H1 (cell line): ENCODE measurements at regions not wholly inside any gene's neighbourhood (a gene's known extent, or its start where the extent isn't known, plus 50 kb on each side); places are given as distances from the start of the nearest gene placed in this dataset.

Source experiments
- CTCF ChIA-PET: fragments of 300-600 bp; sonication (Branson Sonifier 250); formaldehyde crosslinking; loops from one replicate; lab custom pipeline; 2021; ENCODE audit not compliant: partially characterized antibody; lab: Charles Lee
- POLR2A ChIA-PET: fragments of 300-600 bp; sonication (Branson Sonifier 250); formaldehyde crosslinking; loops from one replicate; lab custom pipeline; 2021; ENCODE audit warnings: inconsistent platforms; ENCODE audit not compliant: partially characterized antibody; lab: Charles Lee
- DNase-seq, 2 experiments: peaks; one replicate each; pipeline versions ENCODE4 v3.0.0 to v3.0.0-alpha.2; 2010 to 2022; ENCODE audit warnings: low spot score in 2 of 2, low read depth in 1 of 2, mixed read lengths in 1 of 2
- FAIRE-seq: peaks from 2 replicates; lab custom pipeline; 2011; peaks lifted over from hg19 to GRCh38; lab: Jason Lieb, UNC
- H2AFZ ChIP-seq: 2 replicates; pipeline ENCODE4 v1.8.1; 2012; ENCODE audit warnings: low read length, inconsistent platforms
- H2AK5ac ChIP-seq: 2 replicates; pipeline ENCODE4 v1.6.1; 2013; ENCODE audit warnings: low read depth, low read length
- H2BK120ac ChIP-seq: replicated peaks from 2 replicates; pipeline ENCODE3; 2013; ENCODE audit warnings: low read depth, low read length, inconsistent platforms
- H2BK12ac ChIP-seq: 2 replicates; pipeline ENCODE4 v1.6.1; 2013; ENCODE audit warnings: low read depth, low read length
- H2BK15ac ChIP-seq: 2 replicates; pipeline ENCODE4 v1.6.1; 2013; ENCODE audit warnings: low read length
- H2BK20ac ChIP-seq: 2 replicates; pipeline ENCODE4 v1.6.1; 2013; ENCODE audit warnings: low read length
- H2BK5ac ChIP-seq: 2 replicates; pipeline ENCODE4 v1.6.1; 2013; ENCODE audit warnings: low read depth, low read length
- H3K14ac ChIP-seq: 2 replicates; pipeline ENCODE4 v1.6.1; 2013; ENCODE audit warnings: inconsistent platforms; ENCODE audit not compliant: insufficient read length
- H3K18ac ChIP-seq: 2 replicates; pipeline ENCODE4 v1.6.1; 2013; ENCODE audit warnings: low read length; ENCODE audit errors: extremely low read depth
- H3K23ac ChIP-seq: 2 replicates; pipeline ENCODE4 v1.6.1; 2013; ENCODE audit warnings: inconsistent platforms; ENCODE audit not compliant: insufficient read length
- H3K23me2 ChIP-seq: 2 replicates; pipeline ENCODE4 v1.6.1; 2013; ENCODE audit warnings: low read depth, low read length
- H3K27ac ChIP-seq: 2 replicates; pipeline ENCODE4 v1.6.1; 2011; ENCODE audit warnings: low read depth, low read length, inconsistent platforms
- H3K27me3 ChIP-seq, 4 experiments: replicated peaks in 1 of 4; 1 replicate in 1 of 4; 2 replicates in 3 of 4; pipeline versions ENCODE4 v1.6.1 to v1.8.1; 2011 to 2013; ENCODE audit warnings: low read length in 3 of 4, mild to moderate bottlenecking in 3 of 4, inconsistent platforms in 2 of 4, mixed read lengths in 2 of 4, moderate library complexity in 1 of 4; ENCODE audit not compliant: control insufficient read depth in 3 of 4, insufficient read depth in 3 of 4; ENCODE audit errors: extremely low read depth in 1 of 4
- H3K36me3 ChIP-seq, 4 experiments: 2 replicates each; pipeline versions ENCODE4 v1.6.1 to v1.8.1; 2011 to 2013; ENCODE audit warnings: mild to moderate bottlenecking in 4 of 4, low read length in 3 of 4, moderate library complexity in 2 of 4, control low read depth in 1 of 4, inconsistent platforms in 1 of 4; ENCODE audit not compliant: insufficient read depth in 4 of 4, control insufficient read depth in 2 of 4
- H3K4ac ChIP-seq: replicated peaks from 2 replicates; pipeline ENCODE3; 2013; ENCODE audit warnings: low read length, low read depth, mixed read lengths, inconsistent platforms; ENCODE audit not compliant: insufficient read length
- H3K4me1 ChIP-seq, 4 experiments: replicated peaks in 1 of 4; 1 replicate in 1 of 4; 2 replicates in 3 of 4; pipeline versions ENCODE4 v1.6.1 to v1.8.1; 2011 to 2013; ENCODE audit warnings: low read length in 3 of 4, inconsistent platforms in 2 of 4, mixed read lengths in 1 of 4; ENCODE audit not compliant: insufficient read depth in 4 of 4, control insufficient read depth in 3 of 4
- H3K4me2 ChIP-seq, 2 experiments: 2 replicates each; pipeline versions ENCODE4 v1.6.1 to v1.8.1; 2011 to 2013; ENCODE audit warnings: low read depth in 2 of 2, low read length in 2 of 2, control low read depth in 1 of 2, inconsistent platforms in 1 of 2, mild to moderate bottlenecking in 1 of 2; ENCODE audit not compliant: insufficient read depth in 1 of 2
- H3K4me3 ChIP-seq, 4 experiments: fragments of 200-600, 300-600 bp in 1 of 4; sonication (generic), shearing (Covaris generic), sonication (Bioruptor Twin) in 1 of 4; 2 replicates each; pipeline versions ENCODE4 v1.5.1 to v1.8.1; 2011 to 2016; ENCODE audit warnings: low read length in 4 of 4, low read depth in 3 of 4, control low read depth in 2 of 4, inconsistent platforms in 2 of 4, mild to moderate bottlenecking in 2 of 4, mixed read lengths in 1 of 4, moderate library complexity in 1 of 4; ENCODE audit not compliant: insufficient read depth in 2 of 4; ENCODE audit errors: extremely low read depth in 1 of 4
- H3K56ac ChIP-seq: replicated peaks from 2 replicates; pipeline ENCODE3; 2013; ENCODE audit warnings: low read depth, mild to moderate bottlenecking, mixed read lengths, low read length, inconsistent platforms; ENCODE audit not compliant: insufficient read length
- H3K79me1 ChIP-seq: 2 replicates; pipeline ENCODE4 v1.6.1; 2013; ENCODE audit warnings: low read depth, low read length, control low read depth
- H3K79me2 ChIP-seq, 2 experiments: 2 replicates each; pipeline versions ENCODE4 v1.6.1 to v1.8.1; 2012 to 2013; ENCODE audit warnings: low read length in 2 of 2, mild to moderate bottlenecking in 2 of 2, inconsistent platforms in 1 of 2; ENCODE audit not compliant: insufficient read depth in 2 of 2, control insufficient read depth in 1 of 2
- H3K9ac ChIP-seq, 4 experiments: replicated peaks in 1 of 4; 1 replicate in 1 of 4; 2 replicates in 3 of 4; pipeline versions ENCODE4 v1.6.1 to v1.8.1; 2011 to 2013; ENCODE audit warnings: low read depth in 3 of 4, low read length in 3 of 4, control low read depth in 2 of 4, mild to moderate bottlenecking in 2 of 4, moderate library complexity in 2 of 4, inconsistent platforms in 1 of 4; ENCODE audit errors: extremely low read depth in 1 of 4
- H3K9me3 ChIP-seq, 2 experiments: 2 replicates each; pipeline versions ENCODE4 v1.6.1 to v1.8.1; 2012 to 2013; ENCODE audit warnings: mild to moderate bottlenecking in 2 of 2, moderate library complexity in 2 of 2, control low read depth in 1 of 2, inconsistent platforms in 1 of 2, low read depth in 1 of 2, low read length in 1 of 2, mixed read lengths in 1 of 2; ENCODE audit not compliant: insufficient read depth in 2 of 2
- H4K20me1 ChIP-seq, 2 experiments: replicated peaks in 1 of 2; 2 replicates each; pipeline versions ENCODE3 to v1.8.1; 2011 to 2013; ENCODE audit warnings: inconsistent platforms in 2 of 2, low read length in 2 of 2, mild to moderate bottlenecking in 1 of 2; ENCODE audit not compliant: insufficient read depth in 2 of 2, control insufficient read depth in 1 of 2
- H4K5ac ChIP-seq: 2 replicates; pipeline ENCODE4 v1.6.1; 2013; ENCODE audit warnings: low read length, low read depth, mixed read lengths, inconsistent platforms; ENCODE audit not compliant: insufficient read length
- H4K8ac ChIP-seq: 2 replicates; pipeline ENCODE4 v1.8.0; 2013; ENCODE audit warnings: mild to moderate bottlenecking, moderate library complexity, low read length, inconsistent platforms; ENCODE audit not compliant: insufficient read depth; ENCODE audit errors: extremely low read depth
- H4K91ac ChIP-seq: replicated peaks from 2 replicates; pipeline ENCODE3; 2013; ENCODE audit warnings: low read length, mixed read lengths, inconsistent platforms; ENCODE audit not compliant: insufficient read length
- CBX5 ChIP-seq: fragments of 300-800, 300-1000 bp; sonication (generic); IDR thresholded peaks from 2 replicates; pipeline ENCODE4 v1.7.1; 2016; ENCODE audit warnings: antibody characterized with exemption, low read length, low read depth
- CBX8 ChIP-seq: fragments of 300-800, 300-1000 bp; sonication (generic); IDR thresholded peaks from 2 replicates; pipeline ENCODE4 v1.7.1; 2016; ENCODE audit warnings: low read depth, low read length, borderline replicate concordance
- CTCF ChIP-seq, 3 experiments: IDR thresholded peaks; 1 replicate in 2 of 3; 2 replicates in 1 of 3; pipeline versions ENCODE4 v1.5.1 to v1.6.1; 2011; ENCODE audit warnings: low read length in 3 of 3, mild to moderate bottlenecking in 3 of 3, inconsistent platforms in 2 of 3, low read depth in 1 of 3, moderate library complexity in 1 of 3; ENCODE audit not compliant: insufficient read depth in 1 of 3; ENCODE audit errors: control extremely low read depth in 1 of 3
- POU5F1 ChIP-seq: IDR thresholded peaks from 2 replicates; pipeline ENCODE4 v1.6.1; 2011; ENCODE audit warnings: low read depth, mild to moderate bottlenecking, low read length, moderate library complexity
- RAD21 ChIP-seq, 2 experiments: IDR thresholded peaks in 1 of 2; conservative IDR thresholded peaks in 1 of 2; 2 replicates each; pipeline ENCODE4 v1.6.1; 2011; ENCODE audit warnings: low read depth in 2 of 2, low read length in 2 of 2, improper control_type of control experiment in 1 of 2, inconsistent platforms in 1 of 2, mild to moderate bottlenecking in 1 of 2, moderate library complexity in 1 of 2
- WGBS, 2 experiments: shearing (Covaris generic) in 1 of 2; methylation state at CpG; one replicate each; pipeline versions ENCODE4 v1.1.6 to v1.1.7; 2013 to 2015; ENCODE audit warnings: low lambda C conversion rate in 2 of 2, mixed read lengths in 2 of 2, inconsistent platforms in 1 of 2, low coverage in 1 of 2, missing lambda C conversion rate in 1 of 2; ENCODE audit not compliant: insufficient replicate concordance in 2 of 2, insufficient coverage in 1 of 2, insufficient read length in 1 of 2; ENCODE audit errors: extremely low coverage in 1 of 2, missing lambda C conversion rate in 1 of 2; 5-methylcytosine and 5-hydroxymethylcytosine counted together

DNA sequence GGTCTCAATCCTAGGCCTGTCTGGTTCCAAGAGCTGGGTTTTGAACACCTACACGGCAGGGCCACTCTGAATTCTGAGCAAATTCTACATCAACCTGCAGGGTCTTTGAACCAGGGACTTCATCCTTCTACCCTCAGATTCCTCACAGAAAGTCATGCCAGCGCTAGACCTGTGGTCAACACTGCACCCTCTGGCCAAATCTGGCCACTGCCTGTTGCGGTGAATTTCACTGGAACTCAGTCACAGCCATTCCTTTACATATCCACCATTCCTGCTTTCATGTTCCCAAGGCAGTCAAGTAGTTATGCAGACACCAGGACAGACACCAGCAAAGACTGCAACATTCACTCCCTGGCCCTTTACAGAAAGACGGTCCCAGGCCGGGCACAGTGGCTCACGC, 144.6 kb downstream of the C16orf95 start:
- Histone ChIP-seq H3K18ac (no peak overlapping the region), H2BK120ac (no peak overlapping the region), H4K5ac (no peak overlapping the region), H2BK20ac (no peak overlapping the region), H3K9me3 (no peaks in the 10 kb centered on the region), H3K23me2 (peaks cover 7% of the 10 kb centered on the region), H3K79me2 (no peaks in the 10 kb centered on the region), H3K4me2 (no peak overlapping the region), H4K91ac (no peak overlapping the region), H2BK5ac (no peak overlapping the region), H3K36me3 (no peaks in the 10 kb centered on the region), H3K4ac (no peak overlapping the region), H4K20me1 (peaks cover 0 to 3% of the 10 kb centered on the region in 2 experiments), H2BK15ac (no peak overlapping the region), H3K9ac (no peak overlapping the region), H3K79me1 (no peaks in the 10 kb centered on the region), H3K27me3 (peaks cover 0 to 6% (median 1%) of the 10 kb centered on the region in 4 experiments; a peak in 2 of 7 replicates), H2BK12ac (no peak overlapping the region), H3K4me1 (peaks cover 0 to 5% (median 0%) of the 10 kb centered on the region in 4 experiments; a peak in 3 of 7 replicates), H3K4me3 (no peak overlapping the region), H3K27ac (no peak overlapping the region), H2AK5ac (no peak overlapping the region), H3K56ac (no peak overlapping the region), H2AFZ (no peak overlapping the region), H4K8ac (no peak overlapping the region), H3K14ac (no peak overlapping the region), H3K23ac (no peak overlapping the region)
- FAIRE-seq (peak; percentile 52), DNase-seq (no peak)
- CTCF ChIA-PET: interaction anchor here (1.0 to 1.4 kb wide), 6 partner anchors 14 to 597 kb away, joined by 3 to 5 read pairs (median 4); no protein-coding TSS in a partner anchor
- no peak for TF ChIP-seq CBX5
- peak; percentile 67 to 77 for TF ChIP-seq RAD21 (IDR thresholded peaks at IDR 0.05 in 1 of 2, conservative IDR thresholded peaks at IDR 0.05 in 1 of 2; ENCODE audit: low read depth in 2 of 2, low read length in 2 of 2)
- no peak for TF ChIP-seq POU5F1
- TF ChIP-seq CBX8: no peak
- peak; percentile 48 to 73 (median 64) for TF ChIP-seq CTCF (IDR thresholded peaks at IDR 0.05; ENCODE audit: control extremely low read depth in 1 of 3, insufficient read depth in 1 of 3, low read depth in 1 of 3, low read length in 3 of 3)
- POLR2A ChIA-PET: no interaction called here
- 87% methylated on average over 6 of the region's 6 CpGs; no CpG with 5 or more reads in 1 of the 2 experiments for WGBS, 2 experiments
